Fibroblast of lung (primary cell): ENCODE measurements at regions not wholly inside any gene's neighbourhood (a gene's known extent, or its start where the extent isn't known, plus 50 kb on each side); places are given as distances from the start of the nearest gene placed in this dataset.

Experiments used
- DNase-seq, 2 donors: peaks; one replicate each; pipeline versions ENCODE4 v3.0.0 to v3.0.0-alpha.2; 2010; ENCODE audit warnings: low read depth in 2 of 2
- H2AFZ ChIP-seq: 2 replicates; pipeline ENCODE4 v1.5.1; 2012; ENCODE audit warnings: low read length, control low read depth, inconsistent platforms
- H3K27ac ChIP-seq: 2 replicates; pipeline ENCODE4 v1.5.1; 2011; ENCODE audit warnings: low read length, control low read depth; ENCODE audit not compliant: insufficient read depth
- H3K27me3 ChIP-seq: 2 replicates; pipeline ENCODE4 v1.5.1; 2011; ENCODE audit warnings: mild to moderate bottlenecking, low read length; ENCODE audit not compliant: control insufficient read depth, insufficient read depth
- H3K36me3 ChIP-seq: 2 replicates; pipeline ENCODE4 v1.5.1; 2011; ENCODE audit warnings: low read length; ENCODE audit not compliant: control insufficient read depth, insufficient read depth
- H3K4me1 ChIP-seq: 2 replicates; pipeline ENCODE4 v1.5.1; 2011; ENCODE audit warnings: low read length; ENCODE audit not compliant: control insufficient read depth, insufficient read depth; ENCODE audit errors: extremely low read depth
- H3K4me2 ChIP-seq: 2 replicates; pipeline ENCODE4 v1.5.1; 2011; ENCODE audit warnings: low read length, control low read depth; ENCODE audit not compliant: insufficient read depth; ENCODE audit errors: extremely low read depth
- H3K4me3 ChIP-seq, 4 experiments: fragments of 200-600 bp in 1 of 4; sonication (generic) in 1 of 4; replicated peaks in 1 of 4; 2 replicates each; pipeline ENCODE4 v1.5.1; 2011 to 2016; ENCODE audit warnings: low read length in 4 of 4, low read depth in 3 of 4, mild to moderate bottlenecking in 3 of 4, control low read depth in 2 of 4, inconsistent platforms in 1 of 4, mixed read lengths in 1 of 4; ENCODE audit not compliant: insufficient read depth in 1 of 4; ENCODE audit errors: control extremely low read depth in 1 of 4
- H3K79me2 ChIP-seq: 2 replicates; pipeline ENCODE4 v1.5.1; 2012; ENCODE audit warnings: mild to moderate bottlenecking, low read length, inconsistent platforms; ENCODE audit not compliant: control insufficient read depth, insufficient read depth
- H3K9ac ChIP-seq: 2 replicates; pipeline ENCODE4 v1.5.1; 2011; ENCODE audit warnings: mild to moderate bottlenecking, low read length, control low read depth; ENCODE audit not compliant: insufficient read depth
- H3K9me3 ChIP-seq: 2 replicates; pipeline ENCODE4 v1.5.1; 2012; ENCODE audit warnings: low read depth, low read length; ENCODE audit not compliant: control insufficient read depth, insufficient read depth
- H4K20me1 ChIP-seq: 2 replicates; pipeline ENCODE4 v1.5.1; 2011; ENCODE audit warnings: low read length; ENCODE audit not compliant: control insufficient read depth, insufficient read depth; ENCODE audit errors: extremely low read depth
- EZH2 ChIP-seq: IDR thresholded peaks from 2 replicates; pipeline ENCODE4 v1.5.1; 2012; ENCODE audit warnings: low read length, control low read depth, mild to moderate bottlenecking; ENCODE audit errors: missing control alignments
- TF ChIP-seq, protein P1 (sequence below), 2 donors: IDR thresholded peaks in 1 of 2; conservative IDR thresholded peaks in 1 of 2; 1 replicate in 1 of 2; 2 replicates in 1 of 2; pipeline ENCODE4 v1.5.1; 2011 to 2012; ENCODE audit warnings: low read length in 2 of 2, control low read depth in 1 of 2, inconsistent platforms in 1 of 2, low read depth in 1 of 2, mild to moderate bottlenecking in 1 of 2

GRCh38 chr4:176383273-176384077, 63.7 kb downstream of the SPCS3 start:
- Histone ChIP-seq H3K4me2 (peak overlapping the region; percentile 65), H3K36me3 (no peaks in the 10 kb centered on the region), H3K27me3 (no peaks in the 10 kb centered on the region), H4K20me1 (no peaks in the 10 kb centered on the region), H3K4me3 (peak overlapping the region in 2 of 4 experiments; percentile 12 to 18), H2AFZ (peak overlapping the region; percentile 73), H3K4me1 (no peaks in the 10 kb centered on the region), H3K79me2 (no peaks in the 10 kb centered on the region), H3K9ac (no peak overlapping the region), H3K9me3 (no peaks in the 10 kb centered on the region), H3K27ac (no peak overlapping the region)
- DNase-seq, result peak; percentile 64 to 68
- TF ChIP-seq, protein P1, sequence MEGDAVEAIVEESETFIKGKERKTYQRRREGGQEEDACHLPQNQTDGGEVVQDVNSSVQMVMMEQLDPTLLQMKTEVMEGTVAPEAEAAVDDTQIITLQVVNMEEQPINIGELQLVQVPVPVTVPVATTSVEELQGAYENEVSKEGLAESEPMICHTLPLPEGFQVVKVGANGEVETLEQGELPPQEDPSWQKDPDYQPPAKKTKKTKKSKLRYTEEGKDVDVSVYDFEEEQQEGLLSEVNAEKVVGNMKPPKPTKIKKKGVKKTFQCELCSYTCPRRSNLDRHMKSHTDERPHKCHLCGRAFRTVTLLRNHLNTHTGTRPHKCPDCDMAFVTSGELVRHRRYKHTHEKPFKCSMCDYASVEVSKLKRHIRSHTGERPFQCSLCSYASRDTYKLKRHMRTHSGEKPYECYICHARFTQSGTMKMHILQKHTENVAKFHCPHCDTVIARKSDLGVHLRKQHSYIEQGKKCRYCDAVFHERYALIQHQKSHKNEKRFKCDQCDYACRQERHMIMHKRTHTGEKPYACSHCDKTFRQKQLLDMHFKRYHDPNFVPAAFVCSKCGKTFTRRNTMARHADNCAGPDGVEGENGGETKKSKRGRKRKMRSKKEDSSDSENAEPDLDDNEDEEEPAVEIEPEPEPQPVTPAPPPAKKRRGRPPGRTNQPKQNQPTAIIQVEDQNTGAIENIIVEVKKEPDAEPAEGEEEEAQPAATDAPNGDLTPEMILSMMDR (conservative IDR thresholded peaks at IDR 0.05 in 1 of 2, IDR thresholded peaks at IDR 0.05 in 1 of 2; ENCODE audit: low read depth in 1 of 2, low read length in 2 of 2), result no peak
- TF ChIP-seq EZH2, result no peak

DNA sequence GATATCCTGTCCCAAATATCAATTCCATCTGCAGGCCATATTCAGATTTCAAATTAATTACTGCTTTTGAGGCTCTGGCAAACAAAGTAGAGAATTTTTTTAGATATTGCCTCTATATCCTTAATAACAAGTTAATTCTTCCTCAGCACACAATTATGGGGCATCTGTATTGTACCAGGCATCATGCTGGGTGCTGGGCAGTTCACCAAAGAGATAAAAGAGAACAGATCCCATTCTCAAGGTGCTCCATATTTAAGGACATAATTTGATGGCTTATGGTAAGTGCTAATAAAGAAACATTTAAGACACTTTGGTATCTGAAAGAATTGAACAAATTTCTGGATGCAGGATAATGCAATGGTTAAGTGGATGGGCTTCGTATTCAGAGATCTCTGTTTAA, 65.8 kb downstream of the SPCS3 start:
- H3K36me3 ChIP-seq, result no peaks in the 10 kb centered on the region
- DNase-seq, result no peak
- H4K20me1 ChIP-seq, result no peaks in the 10 kb centered on the region
- H3K4me1 ChIP-seq, result no peaks in the 10 kb centered on the region
- H2AFZ ChIP-seq, result no peak overlapping the region
- no peak overlapping the region for H3K9ac ChIP-seq
- no peaks in the 10 kb centered on the region for H3K27me3 ChIP-seq
- H3K9me3 ChIP-seq, result no peaks in the 10 kb centered on the region
- no peak overlapping the region for H3K27ac ChIP-seq
- H3K4me3 ChIP-seq, result no peak overlapping the region
- no peaks in the 10 kb centered on the region for H3K79me2 ChIP-seq
- H3K4me2 ChIP-seq, result no peak overlapping the region
- TF ChIP-seq EZH2, result no peak
- TF ChIP-seq, protein P1 (conservative IDR thresholded peaks at IDR 0.05 in 1 of 2, IDR thresholded peaks at IDR 0.05 in 1 of 2; ENCODE audit: low read depth in 1 of 2, low read length in 2 of 2), result no peak

- TF ChIP-seq, protein P1 (conservative IDR thresholded peaks at IDR 0.05 in 1 of 2, IDR thresholded peaks at IDR 0.05 in 1 of 2; ENCODE audit: low read depth in 1 of 2, low read length in 2 of 2), result no peak
- TF ChIP-seq EZH2, result no peak
- no peaks in the 10 kb centered on the region for H3K79me2 ChIP-seq
- H2AFZ ChIP-seq, result no peak overlapping the region
- no peaks in the 10 kb centered on the region for H3K36me3 ChIP-seq
- no peaks in the 10 kb centered on the region for H3K9me3 ChIP-seq
- no peaks in the 10 kb centered on the region for H3K4me1 ChIP-seq
- H3K4me2 ChIP-seq, result no peak overlapping the region
- no peak overlapping the region for H3K4me3 ChIP-seq
- H4K20me1 ChIP-seq, result no peaks in the 10 kb centered on the region
- DNase-seq, result peak in 1 of 2 donors; percentile 88
- H3K9ac ChIP-seq, result no peak overlapping the region
- no peaks in the 10 kb centered on the region for H3K27me3 ChIP-seq
- no peak overlapping the region for H3K27ac ChIP-seq
Observed at GRCh38 chr4:176387571-176387970, 67.8 kb downstream of the SPCS3 start.
